ENCODE measurements at regions not wholly inside any gene's neighbourhood (a gene's known extent, or its start where the extent isn't known, plus 50 kb on each side); places are given as distances from the start of the nearest gene placed in this dataset.

DNA sequence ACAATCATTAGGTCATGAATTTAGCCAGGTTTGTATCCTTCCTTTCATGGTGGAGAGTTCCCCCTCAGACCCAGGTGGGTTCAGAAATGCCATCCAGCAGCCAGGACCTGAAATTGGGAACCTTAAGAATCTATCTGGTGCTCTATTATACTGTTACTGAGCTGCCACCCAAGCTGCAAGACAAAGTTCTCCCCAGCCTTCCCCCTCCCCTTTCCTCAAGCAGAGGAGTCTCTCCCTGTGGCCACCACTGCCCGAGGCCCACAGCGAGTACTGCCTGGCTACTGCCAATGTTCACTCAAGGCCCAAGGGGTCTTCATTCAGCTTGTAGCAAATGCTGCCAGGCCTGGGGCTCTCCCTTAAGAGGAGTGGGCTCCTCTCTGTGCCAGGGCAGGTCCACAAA is 133.8 kb downstream of the TMEM38B start:
- DNase-seq = no peak

DNA sequence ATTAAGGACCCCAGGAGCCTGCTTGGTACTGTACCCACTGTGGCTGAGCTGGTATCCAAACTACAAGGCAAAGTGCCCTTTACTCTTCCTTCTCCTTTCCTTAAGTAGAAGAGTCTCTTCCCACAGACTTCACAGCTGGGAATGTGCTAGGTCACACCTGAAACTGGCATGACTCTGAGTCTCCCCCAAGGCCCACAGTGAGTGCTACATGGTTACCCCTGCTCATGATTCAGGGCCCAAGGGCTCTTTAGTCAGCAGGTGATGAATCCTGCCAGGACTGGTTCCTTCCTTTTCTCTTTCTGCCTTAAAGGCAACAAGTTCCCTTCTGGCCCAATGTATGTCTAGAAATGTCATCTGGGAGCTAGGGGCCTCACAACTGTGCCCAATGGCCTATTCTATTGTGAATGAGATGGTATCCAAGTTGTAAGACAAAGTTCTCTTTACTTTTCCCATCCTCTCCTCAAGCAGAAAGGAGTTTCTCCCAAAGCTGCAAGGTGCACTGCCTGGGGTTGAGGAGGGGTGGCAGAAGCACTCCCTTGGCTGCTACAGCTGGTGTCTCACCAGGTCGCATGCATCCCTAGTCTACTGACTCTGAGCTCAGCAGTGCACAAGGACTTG is 134.4 kb downstream of the TMEM38B start:
- DNase-seq = no peak

DNA sequence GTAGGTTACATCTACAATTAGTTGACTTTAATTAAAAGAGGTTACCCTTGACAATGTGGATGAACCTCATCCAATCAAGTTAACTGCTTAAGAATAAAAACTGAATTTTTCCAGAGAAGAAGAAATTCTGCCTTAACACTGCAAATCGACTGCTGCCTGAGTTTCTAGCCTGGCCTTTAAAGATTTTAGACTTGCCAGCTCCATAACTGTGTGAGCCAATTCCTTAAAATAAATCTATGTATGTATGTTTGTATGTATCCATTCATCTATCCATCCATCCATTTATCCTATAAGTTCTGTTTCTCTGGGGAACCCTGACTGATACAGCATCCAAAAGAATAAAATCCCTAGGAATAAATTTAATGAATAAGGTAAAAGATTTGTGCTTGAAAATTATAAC is 136.1 kb downstream of the TMEM38B start:
- no peak for DNase-seq

DNA sequence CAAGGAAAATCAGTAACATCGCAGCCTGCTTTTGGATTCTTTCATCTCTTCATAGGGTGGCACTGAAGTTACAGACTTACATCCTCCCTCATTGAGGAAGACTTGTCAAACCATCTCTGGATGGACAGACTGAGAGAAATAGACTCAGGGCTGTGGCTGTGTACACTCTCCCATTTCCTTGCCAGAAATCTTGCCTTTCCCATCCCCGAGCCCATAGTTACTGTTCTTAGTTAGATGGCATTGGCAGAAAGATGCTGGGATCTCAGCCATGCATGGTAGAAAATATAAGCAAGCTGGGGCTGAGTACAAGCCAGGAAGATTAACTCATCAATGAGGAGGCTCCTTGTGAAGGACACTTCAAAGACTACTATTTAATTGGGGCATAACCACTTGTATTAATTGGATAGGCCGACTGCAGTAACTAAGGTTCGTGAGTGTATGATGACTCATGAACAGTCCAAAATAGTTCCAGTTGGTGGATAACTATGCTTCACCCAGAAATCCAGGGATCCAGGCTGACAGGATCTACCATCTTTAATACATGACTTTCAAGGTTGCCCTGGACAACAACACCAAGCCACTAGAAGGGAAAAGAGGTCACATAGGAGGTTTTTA is 137.9 kb downstream of the TMEM38B start:
- peak; percentile 65 for DNase-seq

DNA sequence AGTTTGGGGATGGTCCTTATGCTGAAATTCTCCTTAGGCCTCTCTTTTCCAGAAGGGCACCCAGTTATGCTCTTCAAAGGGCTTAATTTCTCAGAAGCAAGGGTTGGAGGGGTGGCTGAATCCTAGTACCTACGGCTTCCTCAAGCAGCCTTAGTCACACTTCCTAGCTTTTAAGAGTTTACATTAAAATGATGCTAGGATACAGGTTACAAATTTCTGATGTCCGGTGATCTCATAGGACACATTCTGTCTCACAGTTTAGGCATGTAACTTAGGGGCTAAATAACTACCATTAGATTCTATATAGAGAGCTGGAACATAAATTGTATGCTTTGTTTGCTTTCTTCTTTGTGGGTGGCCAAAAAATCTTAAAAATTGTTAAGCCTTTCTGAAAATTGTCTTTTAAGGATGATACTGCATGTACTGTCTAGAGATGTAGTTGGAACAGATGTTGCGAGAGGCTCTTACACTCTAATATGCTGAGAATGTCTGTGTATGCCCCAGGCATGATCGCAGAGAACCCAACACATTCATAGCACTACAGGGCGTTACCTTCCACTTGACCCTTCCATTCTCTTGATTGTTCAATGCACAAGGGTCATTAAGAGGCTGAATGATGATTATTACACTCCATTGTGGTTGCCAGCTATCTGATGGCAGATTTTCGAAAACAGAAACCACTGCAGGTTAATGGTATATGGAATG is 139.1 kb downstream of the TMEM38B start:
- DNase-seq = no peak

DNA sequence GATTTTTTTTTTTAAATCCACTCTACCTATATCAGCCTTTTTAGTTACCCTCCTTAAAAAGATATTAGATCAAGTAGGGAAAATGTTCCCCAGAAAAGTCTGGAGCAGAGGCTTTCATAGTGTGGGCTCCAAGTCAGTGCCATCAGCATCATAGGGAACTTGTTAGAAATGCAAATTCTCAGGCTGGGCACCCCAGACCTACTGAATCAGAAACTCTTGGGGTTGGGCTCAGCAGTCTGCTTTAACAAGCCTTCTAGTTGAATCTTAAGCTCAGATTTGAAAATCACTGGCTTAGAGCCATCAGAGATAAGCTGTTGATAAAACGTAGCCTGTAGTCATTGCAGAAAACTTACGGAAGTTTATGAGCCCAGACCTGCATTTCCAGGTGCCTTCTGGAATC is 140.1 kb downstream of the TMEM38B start:
- no peak for DNase-seq

DNA sequence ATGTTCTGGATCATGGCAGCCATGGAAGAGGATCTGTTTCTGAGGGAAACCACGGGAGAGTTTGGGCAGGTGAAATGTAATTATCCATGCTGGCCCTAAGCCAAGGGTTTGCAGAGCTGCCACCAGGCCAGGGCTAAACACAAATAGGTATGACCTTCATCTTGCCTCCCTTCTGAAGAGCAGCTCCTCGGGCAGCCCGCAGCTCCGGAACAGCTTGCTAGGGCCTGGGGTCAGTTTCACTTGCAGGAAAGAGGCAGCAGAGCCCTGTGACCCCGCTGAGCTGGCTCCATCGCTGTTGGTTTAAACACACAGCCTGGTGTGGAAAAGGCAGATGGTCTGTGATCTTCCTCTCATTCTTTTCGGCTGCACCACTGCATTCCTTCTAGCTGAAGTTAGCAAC is 141.4 kb downstream of the TMEM38B start:
- peak; percentile 7 for DNase-seq

DNA sequence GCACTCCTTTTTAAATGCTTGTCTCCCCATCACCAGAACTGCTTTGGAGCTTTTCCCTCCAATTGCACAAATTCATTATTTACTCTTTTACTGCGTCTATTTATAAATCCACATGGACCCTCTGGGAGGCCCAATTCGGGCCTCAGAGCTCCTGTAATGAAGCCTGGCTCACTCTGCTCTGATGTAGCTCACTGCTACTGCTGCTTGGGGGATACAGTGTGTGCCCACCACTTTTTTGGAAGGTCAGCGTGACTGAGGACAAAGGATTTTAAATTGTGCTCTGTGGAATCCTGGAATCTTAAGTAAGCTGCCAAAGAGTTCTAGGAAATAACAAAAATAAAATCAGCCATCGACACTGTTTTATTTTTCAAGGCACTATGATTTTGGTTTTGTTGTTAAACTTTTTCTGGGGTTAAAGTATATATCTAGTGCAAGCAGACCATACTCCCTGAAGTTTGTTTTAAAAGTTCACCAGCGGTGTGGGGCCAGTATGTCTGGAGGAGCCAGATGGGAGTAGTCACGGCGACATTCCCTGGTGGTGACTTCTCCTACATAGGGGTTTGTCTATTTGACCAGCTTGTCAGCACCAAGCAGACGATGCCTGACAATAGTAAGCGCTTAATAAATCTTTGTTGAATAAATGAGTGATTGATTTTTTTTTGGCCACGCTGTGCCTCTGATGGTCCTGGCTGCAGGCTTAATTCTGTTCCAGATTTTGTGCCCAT is 142.8 kb downstream of the TMEM38B start:
- DNase-seq = no peak

DNA sequence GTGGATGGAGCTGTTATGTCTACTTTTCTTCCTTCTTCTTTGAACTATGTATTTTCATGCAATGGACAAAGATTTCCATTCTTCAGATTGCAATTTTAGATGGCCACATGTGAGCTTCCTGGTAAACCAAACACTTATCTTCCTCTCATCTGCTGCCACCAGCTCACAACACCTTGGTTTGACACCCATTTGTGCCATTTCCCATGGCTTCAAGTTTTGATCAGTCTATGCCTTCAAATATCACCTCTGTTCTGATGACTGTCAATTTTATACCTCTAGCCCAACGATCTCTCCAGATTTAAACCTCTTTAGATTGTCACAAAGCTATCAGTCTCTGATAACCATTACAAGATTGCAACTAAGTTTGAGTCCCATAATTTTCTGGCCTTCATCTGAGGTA is 147.2 kb downstream of the TMEM38B start:
- no peak for DNase-seq

DNA sequence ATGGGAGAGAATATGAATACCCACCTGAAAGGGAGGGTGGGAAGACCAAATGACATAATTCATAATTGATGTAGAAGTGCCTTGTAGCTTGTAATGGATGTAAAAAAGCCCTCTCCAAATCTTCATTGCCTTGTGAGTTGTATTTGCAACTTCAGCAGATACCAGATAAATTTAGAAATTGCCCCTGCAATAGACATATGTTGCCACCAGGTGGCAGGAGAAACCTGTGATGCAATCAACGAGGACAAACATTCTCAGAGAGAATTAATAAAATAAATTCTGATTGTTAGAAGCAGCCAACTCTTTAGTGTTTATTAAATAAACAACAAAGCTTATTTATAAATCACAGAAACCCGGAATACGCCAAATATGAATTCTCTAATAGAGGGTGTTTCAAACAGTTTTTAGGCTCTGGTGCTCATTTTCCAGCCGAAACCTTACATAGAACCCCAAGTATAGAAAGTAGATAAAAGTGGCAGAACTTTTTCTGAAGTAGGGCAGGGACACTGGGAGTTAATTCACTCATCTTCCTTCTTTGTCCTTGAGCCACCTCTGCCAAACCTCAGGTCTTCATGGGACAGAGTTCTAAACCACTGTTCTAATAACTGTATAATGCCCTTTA is 147.8 kb downstream of the TMEM38B start:
- DNase-seq = no peak

DNA sequence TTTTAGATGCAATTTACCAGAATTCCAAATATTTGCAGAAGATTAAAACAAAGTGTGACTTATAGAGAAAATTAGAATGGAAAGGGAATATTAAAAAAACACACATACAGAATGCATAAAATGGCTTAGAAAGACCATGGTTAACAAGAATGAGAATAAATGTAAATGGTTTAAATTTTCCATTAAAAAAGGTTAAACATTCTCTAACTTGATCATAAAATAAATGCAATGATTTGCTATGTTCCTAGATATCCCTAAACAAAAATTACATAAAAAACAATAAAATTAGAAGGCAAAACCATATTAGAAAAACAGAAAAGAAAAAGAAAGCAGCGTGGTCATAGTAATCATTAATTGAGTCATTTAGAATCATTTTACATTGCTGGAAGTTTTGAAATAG is 152.5 kb downstream of the TMEM38B start:
- DNase-seq = no peak

DNA sequence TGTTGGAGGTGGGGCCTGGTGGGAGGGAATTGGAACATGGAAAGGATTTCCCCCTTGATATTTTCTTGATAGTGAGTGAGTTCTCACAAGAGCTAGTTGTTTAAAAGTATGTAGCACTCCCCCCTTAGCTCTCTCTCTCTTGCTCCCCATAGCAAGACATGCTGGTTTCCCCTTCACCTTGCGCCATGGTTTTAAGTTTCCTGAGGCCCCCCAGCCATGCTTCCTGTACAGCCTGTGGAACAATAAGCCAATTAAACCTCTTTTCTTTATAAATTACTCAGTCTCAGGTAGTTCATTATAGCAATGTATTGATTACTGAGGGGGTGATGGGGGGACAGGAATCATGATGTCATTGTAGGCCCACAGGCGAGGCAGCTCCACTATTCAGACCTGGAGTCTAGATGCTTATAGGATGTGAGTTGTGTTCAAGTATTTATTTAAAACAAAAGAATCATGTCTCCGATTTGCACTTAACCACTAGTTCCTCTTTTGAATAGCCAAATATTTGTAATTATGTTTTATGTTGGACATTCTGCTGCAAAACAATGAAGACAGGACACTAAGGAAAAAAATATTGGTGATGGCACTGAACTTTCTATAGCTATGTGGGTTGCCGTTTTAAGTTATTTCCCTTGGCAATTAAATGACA is 156.6 kb downstream of the TMEM38B start:
- no peak for DNase-seq

DNA sequence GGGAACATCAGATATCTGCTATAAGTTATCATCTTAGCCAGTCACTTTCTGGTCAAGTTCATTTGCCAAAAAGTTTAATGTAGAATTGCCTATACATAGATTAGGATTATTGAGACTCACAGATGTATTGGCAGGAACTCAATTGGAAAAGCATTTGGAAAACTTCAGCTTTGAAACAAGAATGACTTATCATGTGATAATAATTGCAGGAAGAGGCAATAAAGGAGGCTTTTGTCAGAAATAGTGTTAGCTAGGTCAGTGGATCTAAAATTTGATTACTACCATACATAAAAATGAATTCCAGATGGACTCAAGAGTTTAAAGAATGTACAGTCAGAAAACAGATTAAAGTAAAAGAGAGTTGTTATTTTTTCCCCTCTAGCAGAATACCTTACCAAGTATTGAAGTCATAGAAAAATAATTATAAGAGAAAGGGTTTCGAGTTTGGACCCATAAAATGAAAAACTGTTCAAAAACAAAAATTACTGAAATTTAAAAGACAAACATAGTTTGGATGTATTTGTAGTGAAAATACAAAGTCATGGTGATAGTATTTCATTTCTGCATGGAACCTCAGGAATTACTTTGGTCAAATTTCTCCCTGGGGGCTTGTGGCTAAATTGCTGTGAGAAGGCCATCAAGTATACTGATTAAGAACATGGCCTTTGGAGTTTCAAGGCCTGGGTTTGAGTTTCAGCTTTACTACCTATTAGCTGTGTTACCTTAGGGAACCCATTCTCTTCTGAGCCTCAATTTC is 159.9 kb downstream of the TMEM38B start:
- DNase-seq = no peak

DNA sequence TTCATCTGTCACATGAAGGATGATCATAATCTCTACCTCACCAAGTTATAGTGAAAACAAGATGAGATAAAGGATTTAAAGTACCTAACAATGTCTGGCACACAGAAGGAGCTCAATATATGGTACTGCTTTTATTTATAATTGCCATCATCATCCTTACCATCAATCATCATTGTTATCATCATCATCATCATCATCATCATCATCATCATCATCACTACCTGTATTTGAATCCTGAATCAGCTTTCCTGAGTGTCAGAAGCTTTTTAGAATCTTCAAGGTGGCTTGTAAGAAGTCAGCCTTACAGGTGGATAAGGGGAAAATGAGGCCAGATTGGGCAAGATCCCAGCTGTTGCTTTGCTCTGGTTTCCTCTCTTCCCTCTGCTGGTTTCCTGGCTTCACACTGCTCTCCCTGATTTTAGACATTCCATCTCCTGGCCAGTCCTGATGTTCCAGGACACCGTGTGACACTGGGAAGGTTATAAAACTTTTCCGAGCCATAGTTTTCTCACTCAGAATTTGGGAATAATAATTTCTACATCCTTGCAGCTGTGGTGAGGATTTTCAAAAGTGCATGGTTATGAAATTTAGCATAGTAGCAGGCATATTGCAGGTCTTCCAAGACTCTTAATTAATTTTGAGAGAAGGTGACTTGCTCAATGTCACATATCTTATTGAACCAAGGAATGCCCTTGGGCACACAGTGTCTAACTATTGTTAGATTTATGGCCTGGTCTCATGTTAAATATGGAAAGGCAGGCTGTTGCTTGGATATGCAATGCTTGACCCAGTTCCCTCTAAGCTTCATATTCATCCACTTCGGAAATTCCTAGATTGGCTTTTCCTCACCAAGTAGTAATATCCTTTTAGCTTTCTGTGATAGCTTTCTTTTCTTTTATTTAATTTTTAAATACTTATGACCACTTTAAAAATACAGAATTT is 160.7 kb downstream of the TMEM38B start:
- DNase-seq = no peak

DNA sequence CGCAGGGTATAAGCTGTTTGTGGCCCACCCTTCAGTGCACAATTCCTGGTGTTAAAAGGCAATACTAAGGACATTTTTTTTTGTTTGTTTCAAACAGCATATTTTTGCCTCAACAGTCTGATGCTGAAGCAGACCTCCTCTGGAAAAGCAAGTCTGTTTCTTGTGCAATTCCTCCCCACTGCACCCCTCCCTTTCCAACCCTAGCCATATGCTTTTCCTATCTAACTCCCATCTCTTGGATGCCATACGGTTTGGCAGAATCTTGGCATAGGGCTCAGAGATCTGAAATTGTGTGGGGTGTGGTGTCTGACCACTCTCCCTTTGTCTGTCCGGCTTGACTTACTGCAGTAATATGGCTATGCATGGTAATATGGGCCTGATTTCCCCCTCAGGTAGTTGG is 161.6 kb downstream of the TMEM38B start:
- DNase-seq = no peak

DNA sequence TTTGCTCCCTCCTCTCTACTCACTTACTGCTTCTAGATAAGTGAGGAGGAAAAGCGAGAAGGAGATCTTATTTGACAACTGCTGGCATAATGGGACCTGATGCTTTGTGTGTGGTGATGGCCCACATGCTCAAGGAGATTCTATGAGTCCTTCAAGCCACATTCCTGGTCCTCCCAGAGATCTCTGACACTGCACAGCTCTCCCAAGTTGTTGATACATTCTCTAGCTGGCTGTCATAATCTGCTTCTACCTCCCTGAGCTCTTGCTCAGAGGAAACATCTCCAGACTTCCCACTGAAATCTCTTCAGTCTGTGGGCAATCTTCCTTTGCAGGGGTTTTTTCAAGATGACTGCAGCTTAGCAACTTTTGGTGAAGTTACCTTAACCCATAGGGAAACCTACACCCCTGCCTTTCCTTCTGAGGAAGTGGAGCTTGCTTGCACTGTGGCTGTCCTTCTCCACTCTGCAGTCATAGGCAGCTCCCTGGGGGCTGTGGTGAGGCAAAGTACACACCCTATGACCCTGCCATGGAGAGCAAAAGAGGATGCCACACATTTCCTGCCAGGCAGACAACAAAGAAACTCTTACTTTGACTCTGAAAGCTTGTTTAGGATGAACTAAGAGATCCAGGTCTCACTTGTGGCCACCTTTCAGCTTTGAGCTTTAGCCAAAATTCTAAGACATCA is 163.8 kb downstream of the TMEM38B start:
- no peak for DNase-seq

DNA sequence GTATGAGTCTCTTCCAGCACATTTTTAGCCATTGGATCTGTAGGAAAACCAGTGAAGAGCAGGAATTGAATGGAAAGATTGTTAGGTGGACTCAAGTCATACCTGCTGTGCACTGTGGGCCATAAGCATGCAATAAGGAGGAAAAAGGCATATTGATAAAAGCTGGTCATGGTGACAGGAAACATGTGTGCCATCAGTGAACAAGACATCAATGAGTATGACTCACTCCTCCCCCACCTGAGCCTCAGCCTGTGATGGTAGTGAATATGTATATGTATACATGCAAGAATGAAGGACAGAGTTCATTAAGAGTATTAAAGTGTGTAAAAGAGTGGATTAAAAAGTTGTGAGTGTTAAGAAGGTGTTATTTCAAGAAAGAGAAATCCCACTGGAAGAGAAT is 164.5 kb downstream of the TMEM38B start:
- no peak for DNase-seq

DNA sequence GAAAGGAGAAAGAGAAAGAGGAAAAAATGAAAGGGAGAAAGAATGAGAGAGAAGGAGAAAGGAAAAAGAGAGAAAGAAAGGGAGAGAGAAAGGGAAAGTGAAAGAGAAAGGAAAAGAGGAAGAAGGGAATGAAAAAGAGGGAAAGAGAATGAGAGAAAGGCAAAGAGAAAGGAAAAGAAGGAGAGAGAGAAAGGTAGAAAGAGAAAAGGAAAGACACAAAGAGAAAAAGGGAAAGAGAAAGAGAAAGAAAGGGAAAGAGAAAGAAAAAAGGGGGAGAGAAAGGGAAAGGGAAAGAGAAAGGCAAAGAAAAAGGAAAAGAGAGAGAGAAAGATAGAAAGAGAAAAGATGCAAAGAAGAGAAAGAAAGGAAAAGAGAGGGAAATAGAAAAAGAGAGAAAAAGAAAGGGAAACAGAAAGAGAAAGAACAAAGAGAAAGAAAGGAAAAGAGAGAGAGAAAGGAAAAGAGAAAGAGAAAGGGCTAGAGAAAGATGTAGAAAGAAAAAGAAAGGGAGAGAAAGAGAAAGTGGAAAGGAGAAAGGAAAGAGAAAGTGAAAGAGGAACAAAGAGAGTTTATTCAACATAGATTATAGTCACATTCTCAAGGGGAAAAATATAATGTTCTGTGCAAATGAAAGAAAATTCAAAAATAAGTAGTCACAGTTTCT is 165.2 kb downstream of the TMEM38B start:
- no peak for DNase-seq

DNA sequence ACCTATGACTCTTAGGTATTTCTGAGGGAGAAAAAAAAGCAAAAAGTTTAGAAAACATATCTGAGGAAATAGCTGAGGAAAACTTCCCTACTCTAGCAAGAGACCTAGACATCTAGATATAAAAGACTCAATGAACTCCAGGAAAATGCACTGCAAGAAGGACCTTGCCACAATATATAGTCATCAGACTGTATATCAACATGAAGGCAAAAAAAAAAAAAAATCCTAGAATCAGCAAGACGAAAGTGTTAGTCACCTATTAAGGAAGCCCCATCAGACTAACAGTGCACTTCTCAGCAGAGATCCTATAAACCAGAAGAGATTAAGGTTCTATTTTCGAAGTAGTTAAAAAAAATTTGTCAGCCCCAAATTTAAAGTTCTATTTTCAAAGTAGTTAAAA is 166.2 kb downstream of the TMEM38B start:
- no peak for DNase-seq

DNA sequence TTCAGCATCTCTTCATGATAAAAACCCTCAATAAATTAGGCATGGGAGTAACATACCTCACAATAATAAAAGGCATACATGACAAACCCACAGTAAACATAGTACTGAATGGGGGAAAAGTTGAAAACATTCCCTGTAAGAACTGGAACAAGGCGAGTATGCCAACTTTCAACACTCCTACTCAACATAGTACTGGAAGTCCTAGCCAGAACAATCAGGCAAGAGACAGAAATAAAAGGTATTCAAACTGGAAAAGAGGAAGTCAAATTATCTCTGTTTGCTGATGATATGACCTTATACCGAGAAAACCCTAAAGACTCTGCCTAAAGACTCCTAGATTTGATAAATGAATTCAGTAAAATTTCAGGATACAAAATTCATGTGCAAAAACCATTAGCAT is 167.6 kb downstream of the TMEM38B start:
- DNase-seq = no peak

Measured in DMS79 treated with DMSO at 0.1 percent for 48 hours (cell line).